Islet of Langerhans (tissue), 1 donor: ENCODE measurements at regions not wholly inside any gene's neighbourhood (a gene's known extent, or its start where the extent isn't known, plus 50 kb on each side); places are given as distances from the start of the nearest gene placed in this dataset.
A peak's percentile ranks its signal among the peaks of the same experiment; 100 is the strongest.
"Not testable (repeated sequence)": the region's sequence is repeated elsewhere in the genome, so short reads cannot be mapped to it uniquely, and the experiment has no call there.

Experiments
- FAIRE-seq: peaks from one replicate; lab custom pipeline; 2011; peaks lifted over from hg19 to GRCh38; lab: Jason Lieb, UNC

DNA sequence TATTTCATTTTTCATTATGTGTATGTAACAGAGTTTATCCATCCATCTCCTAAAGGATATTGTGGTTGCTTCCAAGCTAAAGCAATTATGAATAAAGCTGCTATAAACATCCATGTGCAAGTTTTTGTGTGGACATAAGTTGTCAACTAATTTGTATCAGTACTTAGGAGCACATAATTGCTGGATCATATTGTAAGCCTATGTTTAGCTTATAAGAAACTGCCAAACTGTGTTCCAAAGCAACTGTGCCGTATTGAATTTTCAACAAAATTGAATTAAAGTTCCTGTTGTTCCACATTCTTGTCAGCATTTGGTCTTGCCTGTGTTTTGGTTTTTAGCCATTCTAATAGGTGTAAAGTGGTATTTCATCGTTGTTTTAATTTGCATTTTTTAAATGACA, 416.9 kb downstream of the SLC6A15 start:
- FAIRE-seq, result no peak

DNA sequence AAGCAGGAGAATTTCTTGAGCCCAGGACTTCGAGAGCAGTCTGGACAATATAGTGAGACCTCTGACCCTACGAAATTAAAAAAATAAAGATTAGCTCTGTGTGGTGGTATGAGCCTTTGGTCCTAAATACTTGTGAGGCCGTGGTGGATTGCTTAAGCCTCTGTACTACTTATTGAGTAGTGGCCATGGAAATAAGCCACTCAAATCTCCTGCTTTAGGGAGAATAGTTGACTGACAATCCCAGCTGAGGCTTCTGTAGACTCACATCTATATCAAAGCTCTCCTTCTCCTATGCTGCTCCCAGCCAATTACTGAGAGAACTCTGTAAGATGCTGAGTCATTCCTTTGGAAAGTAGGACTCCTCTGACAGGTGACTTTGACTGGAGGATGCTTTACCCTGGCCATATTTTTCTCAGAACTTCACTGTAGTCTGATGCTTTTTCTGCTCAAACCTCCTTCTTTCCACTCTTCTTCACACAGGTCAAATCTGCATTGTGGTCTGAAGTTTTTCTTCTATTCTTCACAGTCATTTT, 420.2 kb downstream of the SLC6A15 start:
- no peak for FAIRE-seq

DNA sequence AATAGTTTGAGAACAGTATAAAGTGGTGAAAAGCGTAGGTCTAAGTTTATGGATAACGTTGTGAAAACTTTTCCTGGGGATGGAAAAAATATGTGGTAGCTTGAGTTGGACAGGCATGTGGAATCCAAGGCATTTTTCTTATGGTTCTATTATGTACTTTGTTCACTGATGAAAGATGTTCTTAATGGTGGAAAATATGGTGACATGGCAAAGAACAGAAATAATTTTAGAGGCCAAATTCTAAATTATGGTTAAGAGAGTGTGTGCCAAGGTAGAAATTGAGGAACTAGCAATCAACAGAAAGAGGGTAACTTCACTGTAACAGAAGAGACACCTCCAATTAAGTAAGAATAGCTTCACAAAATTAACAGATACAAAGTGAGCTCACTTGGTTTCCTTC, 427.8 kb downstream of the SLC6A15 start:
- FAIRE-seq, result no peak

DNA sequence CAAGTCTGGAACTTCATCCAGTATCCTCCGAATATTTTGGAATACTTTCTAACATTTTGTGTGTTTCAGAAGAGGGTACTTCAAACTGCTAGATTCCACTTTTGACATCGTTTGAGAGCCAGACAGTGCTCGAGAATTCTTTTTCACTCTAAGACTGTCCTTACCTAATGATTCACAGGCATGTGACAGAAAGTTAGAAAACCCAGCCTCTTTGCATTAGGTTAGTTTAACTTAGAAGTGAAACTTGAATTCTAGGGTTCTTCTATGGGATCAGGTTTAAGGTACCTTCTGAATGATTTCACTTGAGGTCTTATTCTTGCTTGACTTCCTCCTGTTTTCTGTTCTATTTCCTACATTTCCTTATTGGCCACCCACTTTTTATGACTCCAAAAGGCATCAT, 431.8 kb downstream of the SLC6A15 start:
- no peak for FAIRE-seq

DNA sequence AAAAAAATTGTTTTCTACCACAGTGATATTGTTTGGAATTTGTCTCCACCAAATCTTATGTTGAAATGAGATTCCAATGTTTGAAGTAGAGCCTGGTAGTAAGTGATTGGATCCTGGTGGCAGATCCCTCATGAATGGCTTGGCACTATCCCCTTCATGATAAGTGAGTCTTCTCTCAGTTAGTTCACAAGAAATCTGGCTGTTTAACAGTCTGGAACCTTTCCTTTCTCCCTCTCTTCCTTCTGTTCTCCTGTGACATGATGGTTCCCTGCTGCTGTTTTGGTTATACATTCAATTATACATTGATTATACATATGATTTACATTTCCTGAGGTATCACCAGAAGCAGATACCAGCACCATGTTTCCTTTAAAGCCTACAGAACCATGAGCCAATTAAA, 442.2 kb downstream of the SLC6A15 start:
- FAIRE-seq, result no peak

DNA sequence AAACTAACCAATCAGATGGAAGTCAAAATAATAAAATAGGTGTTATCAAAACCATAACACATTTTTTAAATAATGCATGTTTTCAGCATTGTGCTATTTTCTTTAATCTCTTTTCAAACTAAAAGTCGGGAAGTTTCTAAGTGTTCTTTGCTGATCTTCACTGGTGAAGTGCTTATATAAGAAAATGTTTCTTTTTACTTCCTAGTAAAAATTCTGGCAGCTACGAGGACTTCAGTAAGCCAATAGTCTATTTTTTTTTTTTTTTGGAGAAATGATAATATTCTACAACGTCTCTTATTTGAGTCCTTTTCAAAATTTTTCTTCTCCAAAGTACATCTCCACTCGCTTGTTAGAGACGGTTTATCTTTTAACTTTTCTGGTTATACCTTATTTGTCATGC, 448.0 kb downstream of the SLC6A15 start:
- FAIRE-seq, result no peak

DNA sequence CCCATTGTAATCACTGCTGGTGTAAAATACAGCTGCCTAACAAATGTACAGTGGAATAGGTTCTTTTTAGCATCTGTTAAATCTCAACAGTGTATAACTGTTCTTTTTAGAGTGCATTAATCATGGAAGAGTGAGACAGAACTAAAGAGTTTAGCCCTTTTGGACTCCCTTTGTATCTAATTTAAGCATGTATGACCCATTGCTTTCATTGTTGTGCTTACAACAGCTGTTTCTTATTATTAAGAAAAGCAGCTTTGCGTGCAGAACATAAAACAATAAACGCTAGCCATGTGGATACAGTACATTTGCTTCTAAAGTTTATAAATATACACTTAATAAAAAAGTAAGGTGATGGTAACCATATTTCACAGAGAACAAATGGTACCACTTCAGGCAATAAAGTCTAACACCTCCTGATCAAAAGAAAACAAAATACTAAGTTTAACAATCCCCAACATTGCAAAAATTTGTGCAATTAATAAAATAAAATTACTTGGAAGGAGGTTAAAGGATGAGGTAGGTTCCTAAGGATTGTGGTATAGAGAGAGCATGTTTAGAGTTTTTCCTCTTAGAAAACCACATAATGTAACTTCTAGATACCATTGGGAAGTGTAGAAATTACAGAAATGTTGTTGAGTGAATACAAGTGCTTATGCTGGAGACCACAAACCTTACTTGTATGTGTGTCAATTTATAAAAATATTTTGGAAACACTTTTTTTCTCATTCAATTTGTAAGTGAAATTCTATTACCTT, 448.7 kb downstream of the SLC6A15 start:
- no peak for FAIRE-seq

DNA sequence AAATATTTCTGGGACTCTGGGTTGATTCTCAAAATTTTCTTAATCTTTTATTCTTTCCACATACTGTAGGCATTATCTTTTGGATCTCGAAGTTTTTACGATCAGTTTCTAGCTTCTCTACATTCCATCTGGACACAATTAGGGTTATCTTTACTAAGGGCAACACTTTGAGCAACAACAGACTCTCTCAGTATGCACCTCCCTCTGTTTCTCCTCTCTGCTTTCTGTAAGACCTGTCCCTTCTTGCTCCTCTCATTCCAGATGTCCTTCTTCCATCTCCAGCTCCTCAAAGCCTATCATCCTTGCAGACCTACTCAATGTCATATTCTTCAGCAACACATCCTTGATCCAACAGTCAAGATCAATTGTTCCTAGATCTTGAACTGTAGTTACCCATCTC, 457.0 kb downstream of the SLC6A15 start:
- FAIRE-seq, result no peak

DNA sequence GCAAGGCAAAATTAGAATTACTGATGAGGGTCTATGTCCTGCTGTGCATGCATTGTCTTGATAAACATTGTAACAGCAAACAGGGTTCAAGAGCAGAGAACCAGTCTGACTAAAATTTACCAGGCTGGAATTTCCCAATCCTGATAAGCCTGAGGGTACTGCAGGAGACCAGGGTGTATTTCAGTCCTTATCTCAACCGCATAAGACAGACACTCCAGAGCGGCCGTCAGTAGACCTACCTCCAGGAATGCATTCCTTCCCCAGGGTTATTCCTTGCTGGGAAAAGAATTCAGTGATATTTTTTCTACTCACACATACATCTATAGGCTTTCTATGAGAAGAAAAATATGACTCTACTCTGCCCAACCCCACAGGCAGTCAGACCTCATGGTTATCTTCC, 466.1 kb downstream of the SLC6A15 start:
- FAIRE-seq, result not testable (repeated sequence)

DNA sequence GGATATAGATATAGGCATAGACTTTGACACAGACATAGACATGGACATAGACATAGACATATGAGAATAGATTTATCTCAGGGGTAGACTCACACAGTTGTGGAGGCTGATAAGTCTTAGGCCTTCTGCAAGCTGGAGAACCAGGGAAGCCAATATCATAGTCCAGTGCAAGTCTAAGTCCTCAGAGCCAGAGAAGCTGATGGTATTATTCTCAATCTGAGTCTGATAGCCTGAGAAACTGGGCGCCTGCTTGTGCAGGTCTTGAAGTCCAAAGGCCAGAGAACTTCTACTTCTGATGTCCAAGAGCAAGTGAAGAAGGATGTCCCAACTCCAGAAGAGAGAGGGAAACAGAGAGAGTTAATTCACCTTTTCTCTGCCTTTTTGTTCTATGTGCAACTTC, 476.5 kb downstream of the SLC6A15 start:
- no peak for FAIRE-seq

DNA sequence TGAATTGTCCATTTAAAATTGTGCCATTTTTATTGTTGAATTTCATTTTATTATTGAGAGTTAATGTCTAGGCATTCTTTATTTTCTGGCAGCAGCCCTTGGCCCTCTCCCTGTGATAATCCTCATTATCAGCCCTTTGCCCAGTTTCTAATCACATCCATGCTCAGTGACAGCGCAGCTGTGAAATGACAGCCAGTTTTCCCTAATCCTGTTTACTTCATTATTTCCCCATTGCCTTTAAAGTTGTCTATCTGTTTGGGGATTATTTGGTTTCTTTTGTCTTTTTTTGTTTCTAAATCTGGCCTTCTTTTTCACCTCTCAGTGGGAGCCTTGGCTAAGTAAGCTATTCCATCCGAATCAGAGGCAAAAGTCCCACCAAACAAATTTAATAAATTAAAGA, 476.9 kb downstream of the SLC6A15 start:
- FAIRE-seq, result no peak

DNA sequence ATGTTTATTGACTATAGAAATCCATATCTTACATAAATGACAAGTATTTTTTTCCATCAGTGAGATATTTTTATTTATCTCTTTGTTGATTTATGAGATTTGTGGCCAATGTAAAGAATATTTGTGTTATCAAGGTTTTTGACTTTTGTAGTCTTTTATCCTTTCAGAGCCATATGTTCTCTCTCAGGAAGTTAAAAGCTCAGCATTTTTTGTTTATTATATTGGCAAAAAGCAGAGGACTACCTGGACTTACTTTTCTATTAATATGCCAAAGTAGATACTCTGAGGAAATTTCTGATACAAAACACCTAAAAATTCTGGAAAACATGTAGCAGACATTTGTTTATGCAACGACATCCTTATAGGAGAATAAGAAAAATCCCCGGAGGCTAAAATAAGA, 490.3 kb downstream of the SLC6A15 start:
- FAIRE-seq, result no peak

DNA sequence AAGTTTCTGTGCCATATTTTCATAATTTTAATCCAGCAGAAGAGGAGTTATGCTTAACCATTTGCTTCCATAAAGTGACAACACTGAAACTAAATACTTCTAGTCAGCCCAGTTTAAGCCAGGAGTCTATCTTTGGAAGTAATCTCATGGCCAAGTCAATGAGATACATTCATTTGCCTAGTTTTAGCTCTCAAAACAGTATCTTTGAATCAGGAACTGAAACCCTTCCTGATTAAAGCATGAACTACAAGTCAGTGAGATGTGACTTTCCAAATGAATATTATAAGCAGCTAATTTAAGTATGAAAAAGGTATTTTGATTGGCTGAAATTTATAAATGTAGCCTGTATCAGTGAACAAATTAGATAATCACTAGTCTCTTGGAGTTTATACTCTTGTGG, 491.5 kb downstream of the SLC6A15 start:
- no peak for FAIRE-seq

DNA sequence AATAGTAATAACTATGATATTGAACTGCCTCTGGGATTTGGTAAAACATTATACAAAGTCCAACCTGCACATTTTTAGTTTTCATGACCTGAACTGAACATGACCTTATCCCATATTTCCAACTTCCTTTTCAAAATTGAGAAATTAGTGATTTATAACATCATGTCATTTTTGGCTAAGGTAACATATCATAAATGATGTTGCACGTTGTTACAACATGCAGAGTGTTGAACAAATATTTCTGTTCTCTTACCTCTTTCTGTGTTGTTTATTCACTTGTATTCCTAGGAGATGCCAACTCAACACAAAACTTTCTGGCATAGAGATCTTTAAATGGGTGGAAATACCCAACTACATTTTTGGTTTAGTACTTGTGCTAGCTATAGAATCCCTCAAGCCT, 496.0 kb downstream of the SLC6A15 start:
- no peak for FAIRE-seq

DNA sequence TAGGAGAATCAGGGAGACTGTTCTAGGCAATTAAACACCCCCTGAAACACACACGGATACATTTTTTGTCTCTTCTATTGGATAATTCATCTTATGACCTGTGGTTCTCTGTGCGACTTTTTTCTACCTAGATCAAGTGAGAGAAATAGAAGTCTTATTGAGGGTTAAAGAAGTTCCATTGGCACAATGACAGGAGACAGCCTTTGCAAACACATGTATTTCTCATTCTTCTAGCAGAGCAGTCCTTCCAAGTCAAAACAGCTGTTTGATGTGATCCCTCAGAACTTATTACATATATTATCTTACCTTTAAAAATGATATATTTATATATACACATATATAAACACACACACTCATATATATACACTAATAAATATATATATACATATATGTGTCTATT, 496.7 kb downstream of the SLC6A15 start:
- FAIRE-seq, result no peak

DNA sequence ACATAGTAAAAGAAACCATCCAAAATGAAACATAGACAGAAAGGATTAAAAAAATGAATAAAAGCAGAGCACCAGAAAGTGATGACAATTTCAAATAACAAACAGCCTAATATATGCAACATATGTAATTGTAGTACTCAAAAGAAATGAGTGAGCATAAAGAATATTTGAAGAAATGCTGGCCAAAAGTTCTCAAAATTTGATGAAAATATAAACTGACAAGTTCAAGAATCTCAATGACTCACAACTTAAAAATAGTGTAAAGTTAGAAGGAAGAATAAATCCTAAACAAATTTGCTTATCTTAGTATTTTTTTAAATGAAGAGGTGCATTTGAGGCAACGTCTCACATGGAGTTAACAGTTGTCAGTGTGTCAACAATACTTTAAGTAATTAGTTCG, 498.9 kb downstream of the SLC6A15 start:
- no peak for FAIRE-seq

DNA sequence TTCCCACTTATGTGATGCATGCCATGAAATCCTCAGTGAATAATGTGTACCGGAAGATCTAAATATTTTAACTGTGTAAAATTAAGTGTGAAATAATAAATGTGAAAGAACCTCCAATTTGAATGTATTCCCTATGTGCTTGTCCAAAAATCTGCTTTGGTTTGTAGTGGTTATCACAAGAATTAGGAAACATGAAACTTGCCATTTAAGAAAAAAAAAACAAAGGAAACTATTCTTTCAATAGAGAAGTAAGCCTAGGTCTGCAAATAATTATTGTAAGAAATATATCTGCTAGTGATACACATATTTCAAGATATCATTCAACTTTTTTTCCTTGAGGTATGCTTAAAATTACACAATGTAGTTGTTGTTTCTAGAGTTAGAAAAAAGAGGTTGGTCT, 500.4 kb downstream of the SLC6A15 start:
- FAIRE-seq, result no peak

DNA sequence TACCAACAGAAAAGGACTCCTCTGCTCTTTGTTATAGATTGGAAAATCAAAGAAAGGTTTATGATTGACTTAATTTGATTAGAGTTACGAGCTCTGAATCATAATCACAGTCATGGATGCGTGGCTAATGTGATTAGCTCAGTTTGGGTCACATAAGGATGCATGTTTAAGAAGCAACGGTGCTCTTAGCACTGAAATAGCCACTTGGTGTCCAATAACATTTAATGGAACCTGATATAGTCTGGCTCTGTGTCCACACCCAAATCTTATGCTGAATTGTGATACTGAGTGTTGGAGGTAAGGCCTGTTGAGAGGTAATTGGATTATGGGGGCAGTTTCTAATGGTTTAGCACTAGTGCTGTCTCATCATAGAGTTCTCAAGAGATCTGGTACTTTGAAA, 501.6 kb downstream of the SLC6A15 start:
- FAIRE-seq, result no peak

DNA sequence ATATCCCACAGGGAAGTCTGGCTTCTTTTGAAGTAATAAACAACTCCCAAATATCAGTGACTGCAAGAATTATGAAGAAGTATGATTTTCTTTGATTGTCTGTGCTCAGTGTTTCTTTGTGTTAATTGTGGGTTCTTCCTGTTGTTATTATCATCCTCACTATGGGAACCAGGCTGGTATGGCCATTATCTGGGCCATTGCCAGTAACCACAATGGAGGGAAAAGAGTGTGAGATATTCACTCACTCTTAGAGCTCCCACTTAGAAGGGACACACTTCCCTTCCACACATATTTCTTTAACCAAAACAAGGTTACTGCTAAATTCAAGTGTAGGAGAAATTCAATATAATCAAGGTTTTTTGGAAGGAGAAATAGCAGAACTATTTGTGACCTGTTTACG, 503.7 kb downstream of the SLC6A15 start:
- no peak for FAIRE-seq

DNA sequence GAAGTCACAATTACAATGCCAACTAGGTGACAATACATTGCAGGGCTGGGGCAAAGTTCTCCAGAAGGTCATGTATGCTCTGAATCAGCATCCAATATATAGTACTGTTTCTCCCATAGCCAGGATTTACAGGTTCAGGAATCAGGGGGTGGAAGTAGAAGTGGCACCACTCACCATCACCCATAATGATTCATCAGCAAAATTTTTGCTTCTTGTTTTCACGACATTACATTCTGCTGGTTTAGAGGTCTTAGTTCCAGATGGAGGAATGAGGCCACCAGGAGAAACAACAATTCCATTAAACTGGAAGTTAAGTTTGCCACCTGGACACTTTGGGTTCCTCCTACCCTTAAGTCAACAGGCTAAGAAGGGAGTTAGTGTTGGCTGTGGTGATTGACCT, 505.9 kb downstream of the SLC6A15 start:
- not testable (repeated sequence) for FAIRE-seq

DNA sequence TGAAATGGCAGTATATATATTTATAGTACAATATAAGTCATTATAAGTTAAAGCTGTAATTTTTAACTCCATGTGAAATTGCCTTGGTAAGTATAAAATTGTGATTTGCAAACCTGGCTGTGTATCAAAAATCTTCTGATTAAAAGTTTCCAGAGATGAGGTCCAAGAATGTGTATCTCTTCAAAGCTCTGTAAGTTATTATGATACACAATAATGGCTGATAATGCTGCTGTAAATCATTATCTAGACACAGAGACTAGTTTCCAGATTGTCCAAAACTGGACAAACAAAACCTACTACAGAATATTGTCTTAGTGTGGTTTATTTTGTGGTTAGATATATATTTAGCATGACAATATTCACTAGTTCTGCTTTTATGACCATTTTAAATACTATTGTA, 514.8 kb downstream of the SLC6A15 start:
- FAIRE-seq, result no peak

DNA sequence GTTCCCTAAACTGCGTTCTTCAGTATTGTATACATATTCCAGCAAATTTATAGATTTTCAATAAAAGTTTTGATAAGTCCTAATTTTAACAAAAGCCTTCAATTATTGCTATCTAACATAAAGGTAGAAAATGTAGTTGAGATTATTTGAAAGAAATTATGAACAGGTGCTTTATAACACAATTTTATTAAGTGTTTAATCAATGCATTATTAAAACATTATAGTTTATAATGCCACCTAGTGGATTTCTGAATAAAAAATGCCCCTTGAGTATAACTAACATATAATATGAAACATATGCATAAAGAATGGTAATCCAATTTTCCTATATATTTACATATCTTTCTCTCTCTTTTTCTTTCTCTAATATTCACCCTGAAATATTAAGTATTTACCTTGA, 515.3 kb downstream of the SLC6A15 start:
- FAIRE-seq, result peak; percentile 86

DNA sequence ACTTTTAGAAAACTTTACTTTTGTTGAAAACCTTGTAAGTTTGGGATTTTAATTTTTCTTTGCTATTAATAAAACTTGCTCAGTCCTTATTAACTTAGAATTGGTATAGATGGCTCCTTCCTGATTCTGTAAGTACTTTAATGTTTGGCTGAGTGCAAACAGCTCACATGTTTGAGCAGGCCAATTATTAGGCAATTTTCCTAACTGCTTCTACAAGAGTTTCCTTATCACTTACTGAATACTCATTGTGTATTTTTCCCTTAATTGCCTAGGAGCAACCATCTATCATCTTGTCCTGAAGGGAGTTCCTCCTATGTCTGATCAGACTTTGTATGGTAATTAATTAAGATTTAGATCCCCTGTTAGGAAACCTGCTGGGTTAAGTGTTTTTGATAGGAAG, 521.4 kb downstream of the SLC6A15 start:
- FAIRE-seq, result not testable (repeated sequence)

DNA sequence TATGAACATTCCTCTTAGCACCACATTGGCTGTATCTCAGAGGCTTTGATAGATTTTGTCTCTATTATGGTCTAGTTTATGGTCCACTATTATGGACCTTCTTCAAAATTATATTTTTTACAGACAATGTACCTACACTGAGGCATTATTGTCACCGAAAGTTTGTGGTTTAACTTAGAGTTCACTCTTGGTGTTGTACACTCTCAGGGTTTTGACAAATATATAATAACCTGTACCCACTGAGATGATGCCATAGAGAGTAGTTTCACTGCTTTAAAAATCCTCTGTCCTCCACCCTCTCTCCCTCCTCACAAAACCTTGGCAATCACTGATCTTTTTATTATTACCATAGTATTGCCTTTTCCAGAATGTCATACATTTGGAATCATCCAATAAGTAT, 528.2 kb downstream of the SLC6A15 start:
- FAIRE-seq, result no peak

DNA sequence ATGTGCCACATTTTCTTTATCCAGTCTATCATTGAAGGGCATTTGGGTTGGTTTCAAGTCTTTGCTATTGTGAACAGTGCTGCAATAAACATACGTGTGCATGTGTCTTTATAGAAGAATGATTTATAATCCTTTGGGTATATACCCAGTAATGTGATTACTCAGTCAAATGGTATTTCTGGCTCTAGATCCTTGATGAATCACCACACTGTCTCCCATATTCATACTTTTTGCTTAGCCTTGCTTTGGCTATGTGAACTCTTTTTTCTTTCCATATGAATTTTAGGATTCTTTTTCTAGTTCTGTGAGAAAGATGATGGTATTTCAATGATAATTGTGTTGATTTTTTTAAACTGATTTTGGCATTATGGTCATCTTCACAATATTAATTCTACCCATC, 530.1 kb downstream of the SLC6A15 start:
- not testable (repeated sequence) for FAIRE-seq
